GM18511 (cell line): ENCODE measurements at regions not wholly inside any gene's neighbourhood (a gene's known extent, or its start where the extent isn't known, plus 50 kb on each side); places are given as distances from the start of the nearest gene placed in this dataset.

ENCODE experiments used
- ATAC-seq: cut with Tn5 transposase; IDR thresholded peaks from one replicate; pipeline ENCODE4 v1.9.1; 2021; ENCODE audit warnings: mild to moderate bottlenecking, moderate library complexity; ENCODE audit not compliant: unreplicated experiment

- no peak for ATAC-seq
Measured at GRCh38 chr12:115072712-115073111, 388.7 kb upstream of the TBX3 start.

DNA sequence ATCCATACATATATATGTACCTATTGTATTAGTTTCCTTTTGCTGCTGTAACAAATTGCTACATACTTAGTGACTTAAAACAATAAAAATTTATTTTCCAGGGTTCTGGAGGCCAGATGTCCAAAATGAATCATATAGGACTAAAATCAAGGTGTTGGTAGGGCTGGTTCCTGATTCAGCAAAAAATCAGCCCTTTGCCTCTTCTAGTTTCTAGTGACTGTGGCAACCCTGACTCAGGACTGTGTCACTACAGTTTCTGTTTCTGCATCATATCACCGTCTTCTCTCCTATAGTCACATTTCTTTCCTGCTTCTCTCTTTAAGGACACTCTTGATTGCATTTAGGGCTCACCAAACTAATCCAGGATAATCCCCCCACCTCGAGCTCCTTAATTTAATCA is 386.3 kb upstream of the TBX3 start:
- ATAC-seq, result no peak

DNA sequence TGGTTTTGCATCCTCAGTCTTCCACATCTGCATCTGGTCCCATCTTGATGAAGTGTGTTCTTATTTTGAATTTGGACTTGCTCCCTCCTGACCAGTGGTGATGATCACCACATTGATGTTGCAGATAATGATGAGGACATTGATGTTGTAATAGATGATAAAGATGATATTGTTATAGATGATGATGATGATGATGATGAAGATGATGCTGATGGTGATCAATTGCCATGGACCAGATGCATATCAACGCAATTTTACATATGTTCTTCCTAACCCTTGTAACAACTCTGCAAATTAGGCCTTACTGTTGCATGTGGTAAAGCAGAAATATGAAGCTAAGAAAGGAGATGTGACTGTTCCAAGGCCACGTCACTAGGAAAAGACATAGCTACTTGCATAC is 380.3 kb upstream of the TBX3 start:
- no peak for ATAC-seq

- no peak for ATAC-seq
Measured at GRCh38 chr12:115062741-115063140, 378.8 kb upstream of the TBX3 start.

- no peak for ATAC-seq
Measured at GRCh38 chr12:115060477-115061168, 376.6 kb upstream of the TBX3 start.

DNA sequence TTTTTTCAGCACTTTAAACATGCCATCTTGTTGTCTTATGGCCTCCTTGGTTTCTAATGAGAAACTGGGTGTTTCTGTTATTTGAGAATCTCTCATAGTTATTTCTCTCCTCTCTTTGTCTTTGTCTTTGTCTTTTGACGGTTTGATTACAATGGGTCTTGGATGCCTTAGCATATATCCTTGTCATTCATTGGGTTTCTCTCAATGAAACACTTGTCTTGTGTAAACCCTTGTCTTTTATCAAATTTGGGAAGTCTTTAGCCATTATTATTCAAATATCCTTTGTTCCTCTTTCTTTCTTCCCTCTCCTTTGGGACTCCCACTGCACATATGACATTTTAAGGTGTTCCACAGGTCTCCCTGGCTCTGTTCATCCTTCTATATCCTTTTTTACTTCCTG is 373.5 kb upstream of the TBX3 start:
- no peak for ATAC-seq

DNA sequence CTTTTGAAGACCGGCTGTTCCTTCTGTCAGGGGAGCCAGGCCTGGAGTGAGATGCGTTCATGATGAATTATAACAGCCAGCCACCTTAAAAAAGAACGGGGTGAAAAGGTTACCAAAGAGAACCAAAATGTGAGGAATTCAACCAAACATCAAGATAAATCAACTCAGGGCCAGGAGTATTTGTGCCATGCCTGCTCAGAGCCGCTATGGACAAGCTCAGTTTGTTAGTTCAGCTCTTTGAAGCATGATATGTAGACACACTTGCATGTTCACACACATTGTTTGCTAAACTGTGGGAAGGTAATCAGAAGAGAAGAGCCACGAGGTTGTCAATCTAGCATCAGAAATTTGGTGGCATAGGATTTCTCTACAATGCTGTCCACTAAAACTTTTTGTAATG is 367.4 kb upstream of the TBX3 start:
- ATAC-seq, result no peak

- no peak for ATAC-seq
Measured at GRCh38 chr12:115049614-115050013, 365.6 kb upstream of the TBX3 start.

- ATAC-seq, result no peak
Measured at GRCh38 chr12:115046805-115047204, 362.8 kb upstream of the TBX3 start.

- no peak for ATAC-seq
Measured at GRCh38 chr12:115044073-115044472, 360.1 kb upstream of the TBX3 start.

DNA sequence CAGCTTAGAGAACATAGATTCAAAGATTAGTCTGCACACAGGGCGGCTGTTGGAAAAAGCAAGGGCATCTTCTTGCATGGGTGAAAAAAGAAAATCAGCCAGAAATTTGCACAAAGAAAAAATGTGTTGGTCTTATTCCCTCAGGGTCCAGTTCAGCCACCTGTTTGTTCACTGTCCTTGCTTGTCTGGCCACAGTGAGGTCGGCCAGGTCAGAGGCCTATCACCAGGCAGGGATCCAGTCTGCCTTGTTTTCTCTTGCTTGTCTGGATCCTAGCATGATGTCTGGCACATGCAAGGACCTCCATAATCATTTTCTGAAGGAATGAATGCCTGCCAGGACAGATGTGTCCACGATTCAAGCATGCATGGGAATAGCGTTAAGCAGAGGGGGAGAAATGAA is 359.1 kb upstream of the TBX3 start:
- no peak for ATAC-seq

DNA sequence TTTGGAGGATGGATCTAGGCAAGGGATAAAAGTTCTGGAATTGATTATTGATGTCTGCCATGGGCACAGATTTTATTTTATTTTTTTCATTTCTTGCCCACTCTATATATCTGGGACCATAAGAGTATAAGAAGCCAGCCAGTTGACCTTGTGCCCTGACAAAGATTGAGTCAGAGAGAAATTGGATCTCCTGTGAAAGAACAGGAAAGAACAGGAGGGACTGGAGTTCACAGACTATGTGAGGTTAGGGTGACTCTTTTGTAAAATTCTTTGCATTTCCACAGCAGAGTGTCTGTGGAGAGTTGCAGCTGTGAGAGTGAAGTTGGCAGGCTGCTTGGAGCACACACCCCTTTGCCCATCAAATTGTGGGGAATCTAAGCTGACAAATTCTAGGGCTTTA is 358.4 kb upstream of the TBX3 start:
- ATAC-seq, result no peak

DNA sequence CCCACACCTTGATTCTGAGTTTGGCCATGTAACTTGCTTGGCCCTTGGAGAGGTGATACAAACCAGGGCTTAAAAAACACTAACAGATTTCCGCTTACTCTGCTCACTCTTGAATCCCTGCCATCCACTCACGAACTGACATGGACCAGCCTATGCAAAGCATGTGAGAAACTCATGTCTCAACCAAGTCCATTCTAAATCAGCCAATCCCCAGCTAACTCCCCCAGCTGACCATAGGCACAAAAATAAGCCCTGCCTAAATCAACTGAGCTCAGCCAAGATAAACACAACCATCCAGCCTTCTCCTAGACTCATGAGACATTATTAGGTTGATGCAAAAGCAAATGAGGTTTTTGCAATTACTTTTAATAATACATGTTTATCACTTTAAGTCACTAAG is 353.9 kb upstream of the TBX3 start:
- ATAC-seq, result no peak

DNA sequence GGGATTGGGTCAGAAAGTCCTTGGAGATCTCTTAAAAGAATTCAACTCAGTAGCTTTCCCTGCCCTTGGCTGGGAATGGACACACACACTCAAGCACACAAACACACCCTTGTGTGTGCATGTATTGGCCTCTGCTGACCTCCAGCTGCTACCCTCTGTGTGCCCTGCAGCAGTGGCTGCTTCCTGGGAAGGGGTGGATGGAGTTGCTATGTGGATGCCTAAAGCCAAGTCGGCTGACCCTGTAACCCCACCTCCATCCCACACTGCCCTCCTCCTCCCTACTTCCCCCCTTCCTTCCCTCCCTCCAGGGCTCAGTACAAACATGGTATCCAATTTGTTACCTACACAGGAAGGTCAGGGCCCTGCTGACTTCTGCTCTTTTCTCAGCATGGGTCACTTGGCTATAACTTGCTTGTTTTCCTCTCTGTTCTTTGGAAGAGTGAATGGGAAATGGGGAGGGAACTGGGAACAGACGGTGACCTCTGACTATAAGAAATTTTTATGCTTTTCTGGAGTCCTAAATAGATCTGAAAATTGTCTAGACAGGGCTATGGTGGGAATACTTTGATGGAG is 351.6 kb upstream of the TBX3 start:
- ATAC-seq, result no peak

- no peak for ATAC-seq
Measured at GRCh38 chr12:115032521-115032920, 348.5 kb upstream of the TBX3 start.

DNA sequence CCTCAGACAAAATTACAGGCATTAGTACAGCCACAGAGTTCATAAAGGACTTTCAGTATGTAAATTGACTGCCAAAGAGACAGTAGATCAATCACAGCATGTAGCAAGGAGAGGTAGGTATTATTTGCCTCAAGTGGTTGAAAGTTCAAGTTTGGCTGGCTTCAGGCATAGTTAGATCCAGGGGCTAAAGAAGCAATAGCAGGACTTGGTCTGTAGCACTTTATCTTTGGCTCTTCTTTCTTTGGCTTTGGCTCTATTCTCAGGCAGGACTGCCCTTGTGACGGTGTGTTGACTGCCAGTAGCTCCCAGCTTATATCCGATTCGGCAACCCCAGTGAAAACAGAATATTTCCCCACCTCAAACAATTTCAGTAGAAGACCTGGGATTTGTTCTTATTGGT is 346.0 kb upstream of the TBX3 start:
- ATAC-seq, result no peak

- ATAC-seq, result no peak
Measured at GRCh38 chr12:115024531-115024930, 340.6 kb upstream of the TBX3 start.

DNA sequence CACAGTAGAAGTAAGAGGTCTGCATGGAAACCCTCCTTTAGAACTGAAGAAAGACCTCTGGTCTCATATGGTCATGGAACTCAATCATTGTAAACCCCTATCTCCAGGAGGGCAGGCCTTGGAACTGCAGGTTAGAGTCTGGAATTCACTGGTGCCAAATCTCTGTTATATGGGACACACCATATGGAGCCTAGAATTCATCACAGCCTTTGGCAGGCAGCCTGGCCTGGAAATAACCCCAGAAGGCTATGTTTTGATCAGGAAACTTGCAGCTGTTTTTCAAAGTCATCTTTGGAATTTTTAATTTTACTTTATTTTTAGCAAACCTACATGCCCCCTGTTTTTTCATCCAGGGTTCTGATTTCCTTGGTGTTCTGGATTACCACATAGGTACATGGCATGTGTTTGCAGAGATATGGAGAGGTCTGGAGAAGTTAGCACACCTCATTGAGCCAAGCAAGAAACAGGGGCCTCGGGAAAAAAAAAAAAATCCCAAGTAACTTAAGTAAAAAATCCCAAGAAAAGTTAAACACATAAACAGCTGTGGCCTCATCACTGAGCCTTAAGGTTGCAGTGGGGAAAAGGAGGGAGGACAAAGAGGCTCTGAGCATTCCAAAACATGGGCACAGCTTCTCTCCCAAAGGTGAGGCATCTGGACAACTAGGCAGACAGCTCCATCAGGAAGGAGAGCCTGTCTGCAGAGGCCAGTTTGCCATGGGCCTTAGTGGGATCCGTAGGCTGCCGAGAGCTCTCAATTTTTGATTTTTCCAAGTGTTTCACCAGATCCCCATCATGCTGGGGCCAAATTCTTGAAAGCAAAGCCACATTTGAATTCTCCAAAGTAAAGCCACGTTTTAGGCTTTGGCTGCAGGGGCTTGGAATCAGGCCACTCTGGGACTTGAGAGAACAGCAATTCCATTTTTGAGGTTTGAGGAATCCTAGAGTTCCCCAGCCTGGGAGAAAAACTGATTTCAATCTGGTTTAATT is 339.6 kb upstream of the TBX3 start:
- ATAC-seq, result no peak

DNA sequence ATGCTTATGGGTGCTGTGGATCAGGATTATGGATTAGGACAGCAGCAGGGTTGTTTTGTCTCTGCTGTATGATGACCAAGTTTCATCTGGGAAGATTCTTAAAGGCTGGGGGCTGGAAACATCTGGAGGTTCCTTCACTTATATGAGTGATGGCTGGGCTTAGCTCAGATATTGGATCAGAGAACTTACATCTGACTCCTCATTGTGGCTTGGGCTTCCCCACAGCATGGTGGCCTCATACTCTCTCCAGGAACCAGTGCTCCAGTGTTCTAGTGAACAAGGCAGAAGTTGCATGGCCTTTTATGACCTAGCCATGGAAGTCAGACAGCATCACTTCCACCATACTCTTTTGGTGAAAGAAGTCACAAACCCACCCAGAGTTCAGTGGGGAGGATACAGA is 336.1 kb upstream of the TBX3 start:
- no peak for ATAC-seq

- ATAC-seq, result no peak
Measured at GRCh38 chr12:115017346-115017745, 333.4 kb upstream of the TBX3 start.

- ATAC-seq, result no peak
Measured at GRCh38 chr12:115013236-115013981, 329.4 kb upstream of the TBX3 start.
